Chondrocyte (in vitro differentiated cells): ENCODE measurements at regions not wholly inside any gene's neighbourhood (a gene's known extent, or its start where the extent isn't known, plus 50 kb on each side); places are given as distances from the start of the nearest gene placed in this dataset.

ENCODE experiments used
- DNase-seq: peaks from one replicate; pipeline ENCODE4 v3.0.0; 2021; ENCODE audit warnings: mixed read lengths, low spot score
- H3K27ac Mint-ChIP-seq: one replicate; pipeline ENCODE4 v1.8.0; 2021; ENCODE audit warnings: mild to moderate bottlenecking, moderate library complexity, mixed read lengths; ENCODE audit not compliant: unreplicated experiment
- H3K27me3 Mint-ChIP-seq: 2 replicates; pipeline ENCODE4 v1.8.0; 2021; ENCODE audit warnings: low read depth, mixed read lengths
- H3K36me3 Mint-ChIP-seq: 2 replicates; pipeline ENCODE4 v1.8.0; 2021; ENCODE audit warnings: low read depth, mixed read lengths
- H3K4me1 Mint-ChIP-seq: 2 replicates; pipeline ENCODE4 v1.8.0; 2021; ENCODE audit warnings: low read depth, mild to moderate bottlenecking, mixed read lengths
- H3K4me3 Mint-ChIP-seq: one replicate; pipeline ENCODE4 v1.8.0; 2021; ENCODE audit warnings: mild to moderate bottlenecking, moderate library complexity, mixed read lengths; ENCODE audit not compliant: unreplicated experiment
- H3K9me3 Mint-ChIP-seq: 2 replicates; pipeline ENCODE4 v1.8.0; 2021; ENCODE audit warnings: low read depth, mixed read lengths
- CTCF ChIP-seq: fragments of 200-600 bp; sonication (generic); IDR thresholded peaks from 2 replicates; pipeline ENCODE4 v1.5.0; 2021; ENCODE audit warnings: antibody characterized with exemption, mild to moderate bottlenecking, moderate library complexity

DNA sequence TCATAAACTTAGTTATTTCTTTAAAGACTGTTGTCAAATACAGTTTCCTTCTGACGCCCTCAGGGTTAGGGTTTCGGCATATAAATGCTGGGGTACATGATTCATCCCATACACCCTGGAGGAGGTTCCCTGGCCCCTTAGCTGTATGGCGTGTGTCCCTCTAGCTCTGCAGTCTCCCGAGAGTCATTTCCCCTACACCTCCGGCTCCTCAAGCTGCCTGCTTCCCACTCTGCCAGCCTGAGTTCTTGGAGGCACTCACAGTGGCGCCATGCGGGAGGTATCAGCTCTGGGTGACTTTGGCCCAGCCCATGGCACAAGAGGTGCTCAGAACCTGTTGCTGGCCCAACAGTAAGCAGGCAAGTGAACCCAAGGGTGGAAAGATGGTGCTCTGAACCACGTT, 70.2 kb upstream of the TRPM1 start:
- Mint-ChIP-seq H3K36me3 (no peaks in the 10 kb centered on the region), H3K4me3 (no peak overlapping the region), H3K4me1 (no peaks in the 10 kb centered on the region), H3K9me3 (no peaks in the 10 kb centered on the region), H3K27me3 (peaks cover 6% of the 10 kb centered on the region), H3K27ac (no peak overlapping the region)
- no peak for TF ChIP-seq CTCF
- DNase-seq: no peak

DNA sequence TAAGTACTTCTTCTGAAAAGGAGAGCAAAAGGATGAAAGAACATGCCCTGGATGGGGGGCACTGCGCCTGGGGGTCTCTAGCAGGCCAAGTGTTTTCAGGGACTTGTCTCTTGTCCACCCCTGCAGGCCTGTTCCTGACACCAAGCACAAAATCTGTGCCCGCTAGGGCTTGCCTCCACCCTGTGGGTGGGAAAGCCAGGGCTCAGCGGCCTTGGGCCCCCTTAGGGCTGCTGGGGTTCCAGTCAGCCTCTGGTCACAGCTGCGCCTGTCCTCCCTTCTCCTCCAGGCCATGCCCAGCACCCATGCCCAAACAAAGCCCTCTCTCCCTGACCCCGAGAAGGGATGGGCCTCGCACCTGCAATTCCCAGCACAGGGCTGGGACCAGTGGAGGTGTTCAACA, 71.1 kb upstream of the TRPM1 start:
- TF ChIP-seq CTCF: no peak
- Mint-ChIP-seq H3K27ac (no peak overlapping the region), H3K4me3 (no peak overlapping the region), H3K4me1 (no peaks in the 10 kb centered on the region), H3K9me3 (no peaks in the 10 kb centered on the region), H3K36me3 (no peaks in the 10 kb centered on the region), H3K27me3 (peaks cover 6% of the 10 kb centered on the region)
- no peak for DNase-seq

- DNase-seq: no peak
- Mint-ChIP-seq H3K4me3 (no peak overlapping the region), H3K27ac (no peak overlapping the region), H3K9me3 (no peaks in the 10 kb centered on the region), H3K4me1 (no peaks in the 10 kb centered on the region), H3K27me3 (no peaks in the 10 kb centered on the region), H3K36me3 (no peaks in the 10 kb centered on the region)
- TF ChIP-seq CTCF: no peak
Measured at GRCh38 chr15:31173790-31174450, 72.4 kb upstream of the TRPM1 start.

DNA sequence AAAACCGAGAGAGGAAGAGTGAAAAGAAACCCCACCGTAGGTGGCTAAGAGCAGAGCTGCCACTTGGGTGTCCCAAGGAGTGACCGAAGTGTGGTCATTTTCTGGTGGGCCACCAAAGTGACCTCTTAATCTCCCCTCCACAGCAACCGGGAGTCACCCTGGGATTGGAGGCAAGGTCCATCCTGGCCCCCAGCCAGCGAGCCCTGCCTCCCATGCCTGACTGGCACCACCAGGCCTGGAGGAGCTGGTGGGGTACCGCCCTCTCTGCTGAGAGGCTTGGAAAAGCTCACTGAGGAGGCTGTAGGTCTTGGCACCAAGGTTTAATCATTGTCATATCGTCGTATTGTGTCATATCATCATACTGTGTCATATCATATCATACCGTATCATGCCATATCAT, 74.0 kb upstream of the TRPM1 start:
- TF ChIP-seq CTCF: no peak
- H3K27ac Mint-ChIP-seq: no peak overlapping the region

DNA sequence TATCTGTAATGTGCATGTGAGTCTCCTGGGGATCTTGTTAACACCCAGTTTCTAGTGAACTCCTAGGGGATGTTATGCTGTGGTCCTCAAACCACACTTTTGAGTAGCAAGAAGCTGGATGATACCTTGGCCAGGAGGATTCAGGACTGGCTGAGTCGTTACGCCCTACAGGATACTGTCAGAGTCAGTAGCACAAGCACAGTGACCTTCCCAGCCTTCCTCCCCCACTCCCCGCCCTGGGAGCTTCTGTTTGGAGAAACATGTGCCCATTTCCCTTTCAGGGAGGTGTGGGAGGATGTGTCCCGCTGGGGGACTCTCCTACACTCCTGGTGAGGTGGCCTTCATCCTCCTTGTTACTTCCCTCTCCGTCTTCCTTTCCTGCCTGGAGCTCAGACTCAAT, 76.4 kb upstream of the TRPM1 start:
- Mint-ChIP-seq H3K4me1 (no peaks in the 10 kb centered on the region), H3K27me3 (peaks cover 3% of the 10 kb centered on the region), H3K36me3 (peaks cover 3% of the 10 kb centered on the region), H3K27ac (no peak overlapping the region), H3K9me3 (peaks cover 9% of the 10 kb centered on the region), H3K4me3 (no peak overlapping the region)
- no peak for TF ChIP-seq CTCF
- DNase-seq: no peak

More for the DNA sequence above, 74.0 kb upstream of the TRPM1 start:
- Mint-ChIP-seq H3K36me3 (peaks cover 2% of the 10 kb centered on the region), H3K4me3 (no peak overlapping the region), H3K27me3 (no peaks in the 10 kb centered on the region), H3K9me3 (peaks cover 2% of the 10 kb centered on the region), H3K4me1 (no peaks in the 10 kb centered on the region)
- no peak for DNase-seq
